Amniotic epithelial cell (primary cell): ENCODE measurements at regions not wholly inside any gene's neighbourhood (a gene's known extent, or its start where the extent isn't known, plus 50 kb on each side); places are given as distances from the start of the nearest gene placed in this dataset.
"Not testable (repeated sequence)": the region's sequence is repeated elsewhere in the genome, so short reads cannot be mapped to it uniquely, and the experiment has no call there.

ENCODE experiments used
- DNase-seq: peaks from one replicate; pipeline ENCODE4 v3.0.0-alpha.2; 2010; ENCODE audit warnings: low read depth

DNA sequence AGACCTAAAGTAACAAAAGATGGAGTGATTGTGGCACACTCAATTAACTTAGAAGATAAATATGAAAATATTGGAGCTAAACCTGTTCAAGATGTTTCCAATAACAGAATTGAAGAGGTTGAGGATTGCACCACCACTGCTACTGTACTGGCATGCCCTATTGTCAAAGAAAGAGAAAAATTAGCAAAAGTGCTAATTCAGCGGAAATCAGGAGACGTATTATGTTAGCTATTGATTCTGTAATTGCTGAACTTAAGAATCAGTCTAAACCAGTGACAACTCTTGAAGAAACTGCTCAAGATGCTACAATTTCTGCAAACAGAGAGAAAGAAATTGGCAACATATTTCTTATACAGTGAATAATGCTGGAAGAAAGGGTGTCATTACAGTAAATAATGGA, 754.4 kb downstream of the CDH18 start:
- no peak for DNase-seq

DNA sequence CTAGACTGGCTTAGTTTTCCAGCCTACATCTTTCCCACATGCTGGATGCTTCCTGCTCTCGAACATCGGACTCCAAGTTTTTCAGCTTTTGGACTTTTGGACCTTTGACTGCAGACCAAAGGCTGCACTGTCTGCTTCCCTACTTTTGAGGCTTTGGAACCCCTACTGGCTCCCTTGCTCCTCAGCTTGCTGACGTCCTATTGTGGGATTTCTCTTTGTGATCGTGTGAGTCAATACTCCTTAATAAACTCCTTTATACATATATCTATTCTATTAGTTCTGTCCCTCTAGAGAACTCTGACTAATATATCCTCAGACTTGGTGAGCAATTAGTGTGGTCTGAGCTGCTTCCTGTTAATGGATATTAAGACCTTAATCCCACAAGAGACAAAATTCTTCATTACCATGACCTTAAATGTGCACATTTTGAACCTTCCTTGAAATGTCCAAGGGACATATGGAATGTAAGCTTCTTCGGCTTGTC, 752.9 kb downstream of the CDH18 start:
- DNase-seq = no peak

GRCh38 chr5:19240170-19240569, 747.8 kb downstream of the CDH18 start:
- peak; percentile 38 for DNase-seq

- DNase-seq = peak; percentile 52
These were observed 746.3 kb downstream of the CDH18 start for GRCh38 chr5:19241690-19242089.

GRCh38 chr5:19246191-19246590, 741.8 kb downstream of the CDH18 start:
- DNase-seq = not testable (repeated sequence)

DNA sequence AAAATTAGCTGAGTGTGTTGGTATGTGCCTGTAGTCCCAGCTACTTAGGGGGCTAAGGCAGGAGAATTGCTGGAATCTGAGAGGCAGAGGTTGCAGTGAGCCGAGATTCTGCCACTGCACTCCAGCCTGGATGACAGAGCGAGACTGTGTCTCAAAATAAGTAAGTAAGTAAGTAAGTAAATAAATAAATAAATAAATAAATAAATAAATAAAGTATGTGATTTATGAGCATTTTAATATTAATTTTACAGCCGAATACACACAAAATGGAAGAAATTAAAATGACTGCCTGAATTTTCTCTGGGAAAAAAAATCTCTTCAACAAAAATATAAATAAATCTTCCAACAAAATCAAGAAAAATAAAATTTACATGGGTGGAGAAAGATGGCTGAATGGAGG, 740.7 kb downstream of the CDH18 start:
- no peak for DNase-seq

DNA sequence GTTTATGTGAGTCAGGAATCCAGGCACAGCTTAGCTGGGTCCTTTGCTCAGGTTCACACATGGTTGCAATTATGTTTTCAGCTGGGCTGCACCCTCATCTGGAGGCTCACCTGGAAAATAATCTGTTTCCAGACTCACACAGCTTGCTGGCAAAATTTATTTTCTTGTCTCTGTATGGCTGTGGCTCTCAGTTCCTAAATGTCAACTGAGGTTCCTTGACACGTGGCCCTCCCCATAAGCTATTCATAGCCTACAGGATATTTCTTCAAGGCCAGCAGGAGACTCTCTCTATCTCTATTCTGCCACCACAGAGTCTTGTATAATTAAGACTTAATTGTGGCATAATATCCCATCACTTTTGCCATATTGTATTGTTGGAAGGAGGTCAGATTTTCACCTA, 732.0 kb downstream of the CDH18 start:
- DNase-seq = no peak

GRCh38 chr5:19258686-19259085, 729.3 kb downstream of the CDH18 start:
- DNase-seq = no peak

DNA sequence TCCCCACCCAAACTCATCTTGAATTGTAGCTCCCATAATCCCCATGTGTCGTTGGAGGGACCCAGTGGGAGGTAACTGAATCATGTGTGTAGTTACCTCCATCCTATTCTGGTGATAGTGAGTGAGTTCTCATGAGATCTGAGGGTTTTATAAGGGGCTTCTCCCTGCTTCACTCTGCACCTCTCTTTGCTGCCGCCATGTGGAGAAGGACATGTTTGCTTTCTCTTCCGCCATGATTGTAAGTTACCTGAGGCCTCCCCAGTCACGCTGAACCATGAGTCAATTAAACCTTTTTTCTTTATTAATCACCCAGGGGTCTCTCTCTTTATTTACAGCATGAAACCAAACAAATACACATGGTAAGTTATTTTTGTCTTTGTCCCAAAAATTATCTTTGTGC, 726.1 kb downstream of the CDH18 start:
- no peak for DNase-seq

- DNase-seq = no peak
These were observed 723.2 kb downstream of the CDH18 start for GRCh38 chr5:19264821-19265220.

- DNase-seq = no peak
These were observed 721.2 kb downstream of the CDH18 start for GRCh38 chr5:19266791-19267190.

DNA sequence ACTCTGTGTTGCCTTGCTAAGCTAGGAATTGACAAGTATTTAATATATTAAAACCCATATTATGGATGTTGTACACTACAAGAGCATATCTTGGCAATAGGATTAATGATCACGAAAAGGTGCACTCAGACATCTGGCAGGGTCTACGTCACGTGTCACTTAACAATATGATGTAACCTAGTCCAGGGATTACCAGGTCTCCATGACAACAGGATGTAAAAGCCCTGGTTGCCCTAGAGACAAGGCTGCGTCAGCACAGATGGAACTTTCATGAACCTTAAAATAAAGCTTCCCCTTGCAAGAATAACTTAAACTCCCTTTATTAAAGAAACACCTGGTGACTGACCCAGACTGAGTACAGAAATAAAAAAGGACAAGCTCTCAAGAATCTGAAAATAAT, 717.8 kb downstream of the CDH18 start:
- DNase-seq = no peak

DNA sequence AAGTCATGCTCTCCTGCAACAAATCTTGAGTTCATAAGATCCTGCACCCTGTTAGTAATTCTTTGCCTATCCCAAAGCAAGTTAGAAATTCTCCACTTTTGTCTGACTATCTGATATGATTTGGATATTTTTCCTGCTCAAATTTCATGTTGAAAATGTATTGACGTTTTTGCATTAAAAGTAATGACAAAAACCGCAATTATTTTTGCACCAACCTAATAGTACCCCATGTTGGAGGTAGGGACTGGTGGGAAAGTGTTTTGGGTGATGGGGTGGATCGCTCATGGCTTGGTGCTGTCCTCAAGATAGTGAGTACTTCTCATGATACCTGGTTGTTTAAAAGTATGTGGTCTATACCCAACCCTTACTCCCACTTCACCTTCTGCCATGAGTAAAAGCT, 713.4 kb downstream of the CDH18 start:
- no peak for DNase-seq

DNA sequence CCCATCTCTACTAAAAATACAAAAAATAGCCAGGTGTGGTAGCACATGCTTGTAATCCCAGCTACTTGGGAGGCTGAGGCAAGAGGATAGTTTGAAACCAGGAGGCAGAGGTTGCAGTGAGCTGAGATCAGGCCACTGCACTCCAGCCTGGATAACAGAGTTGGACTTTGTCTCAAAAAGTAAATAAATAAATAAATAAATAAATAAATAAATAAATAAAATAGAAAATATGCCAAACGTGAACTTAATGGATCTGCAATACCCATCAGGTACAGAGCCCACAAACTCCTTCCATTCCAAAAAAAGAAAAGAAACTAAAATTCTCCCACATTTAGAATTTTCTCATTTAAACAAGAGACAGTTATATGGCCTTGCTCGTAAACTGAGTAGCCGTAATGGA, 702.7 kb downstream of the CDH18 start:
- DNase-seq = no peak

DNA sequence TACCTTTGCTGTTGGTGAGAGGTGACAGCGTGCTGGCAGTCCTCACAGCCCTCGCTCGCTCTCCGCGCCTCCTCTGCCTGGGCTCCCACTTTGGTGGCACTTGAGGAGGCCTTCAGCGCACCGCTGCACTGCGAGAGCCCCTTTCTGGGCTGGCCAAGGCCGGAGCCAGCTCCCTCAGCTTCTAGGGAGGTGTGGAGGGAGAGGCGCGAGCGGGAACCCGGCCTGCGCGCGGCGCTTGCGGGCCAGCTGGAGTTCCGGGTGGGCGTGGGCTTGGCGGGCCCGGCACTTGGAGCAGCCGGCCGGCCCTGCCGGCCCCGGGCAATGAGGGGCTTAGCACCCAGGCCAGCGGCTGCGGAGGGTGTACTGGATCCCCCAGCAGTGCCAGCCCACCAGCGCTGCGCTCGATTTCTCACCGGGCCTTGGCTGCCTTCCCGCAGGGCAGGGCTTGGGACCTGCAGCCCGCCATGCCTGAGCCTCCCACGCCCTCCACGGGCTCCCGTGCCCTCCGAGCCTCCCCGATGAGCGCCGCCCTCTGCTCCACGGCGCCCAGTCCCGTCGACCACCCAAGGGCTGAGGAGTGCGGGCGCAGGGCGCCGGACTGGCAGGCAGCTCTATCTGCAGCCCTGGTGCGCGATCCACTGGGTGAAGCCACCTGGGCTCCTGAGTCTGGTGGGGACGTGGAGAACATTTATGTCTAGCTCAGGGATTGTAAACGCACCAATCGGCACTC, 700.3 kb downstream of the CDH18 start:
- DNase-seq = not testable (repeated sequence)

DNA sequence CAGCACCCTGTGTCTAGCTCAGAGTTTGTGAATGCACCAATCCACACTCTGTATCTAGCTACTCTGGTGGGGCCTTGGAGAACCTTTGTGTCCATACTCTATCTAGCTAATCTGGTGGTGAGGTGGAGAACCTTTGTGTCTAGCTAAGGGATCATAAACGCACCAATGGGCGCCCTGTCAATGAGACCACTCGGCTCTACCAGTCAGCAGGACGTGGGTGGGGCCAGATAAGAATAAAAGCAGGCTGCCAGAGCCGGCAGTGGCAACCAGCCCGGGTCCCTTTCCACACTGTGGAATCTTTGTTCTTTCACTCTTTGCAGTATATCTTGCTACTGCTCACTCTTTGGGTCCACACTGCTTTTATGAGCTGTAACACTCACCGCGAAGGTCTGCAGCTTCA, 699.7 kb downstream of the CDH18 start:
- not testable (repeated sequence) for DNase-seq

GRCh38 chr5:19297934-19298333, 690.1 kb downstream of the CDH18 start:
- no peak for DNase-seq

- DNase-seq = no peak
These were observed 686.7 kb downstream of the CDH18 start for GRCh38 chr5:19301271-19301670.

DNA sequence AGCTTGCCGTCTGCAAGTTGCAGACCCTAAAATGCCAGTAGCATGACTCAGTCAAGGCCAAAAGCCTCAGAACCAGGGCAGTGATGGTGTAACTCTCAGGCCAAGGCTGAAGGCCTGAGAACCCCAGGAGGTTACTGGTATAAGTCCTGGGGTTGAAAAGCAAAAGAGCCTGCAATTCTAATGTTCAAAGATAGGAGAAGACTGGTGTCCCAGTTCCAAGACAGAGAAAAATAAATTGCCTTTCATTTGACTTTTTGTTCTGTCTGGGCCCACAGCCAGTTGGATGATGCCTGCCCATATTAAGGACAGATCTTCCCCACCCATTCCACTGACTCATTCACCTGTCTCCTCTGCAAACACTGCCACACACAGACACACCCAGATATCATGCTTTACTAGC, 673.2 kb downstream of the CDH18 start:
- DNase-seq = peak; percentile 82

DNA sequence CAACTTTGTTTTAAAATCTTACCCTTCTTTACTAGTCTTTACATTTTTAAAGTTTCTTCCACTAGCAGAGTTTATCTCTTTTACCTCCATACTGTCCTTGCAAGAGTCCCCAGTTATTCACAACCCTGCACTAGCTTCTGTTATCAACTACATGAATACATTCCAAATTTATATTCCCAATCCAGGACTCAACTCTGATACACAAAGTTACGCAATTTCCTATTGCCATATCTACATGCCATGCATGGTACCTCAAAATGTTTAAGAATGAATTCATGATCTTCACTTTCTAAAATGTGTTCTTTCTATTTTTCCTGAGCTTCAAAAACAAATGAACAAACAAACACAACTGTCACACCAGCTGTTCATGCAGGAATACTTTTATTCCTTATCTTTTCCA, 668.7 kb downstream of the CDH18 start:
- no peak for DNase-seq

GRCh38 chr5:19322716-19323485, 665.1 kb downstream of the CDH18 start:
- DNase-seq = peak; percentile 53

DNA sequence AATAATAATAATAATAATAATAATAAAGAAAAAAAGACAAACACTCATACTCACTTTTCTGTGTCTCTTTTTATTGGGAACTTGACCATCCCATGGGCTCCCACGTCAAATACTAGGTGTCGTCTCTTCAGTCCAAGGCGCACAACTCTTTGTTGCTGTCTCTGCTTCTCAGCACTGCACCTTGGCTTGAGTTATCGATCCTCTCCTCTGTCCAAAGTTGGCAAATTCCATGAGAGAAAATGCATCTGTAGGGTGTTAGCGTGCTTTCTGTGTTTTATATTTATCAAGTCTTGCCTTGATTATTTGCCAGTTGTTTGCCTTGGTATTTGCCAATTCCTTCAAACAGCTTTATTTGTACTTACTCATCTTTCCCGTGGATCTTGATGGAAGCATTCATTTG, 653.7 kb downstream of the CDH18 start:
- DNase-seq = no peak

- DNase-seq = no peak
These were observed 645.1 kb downstream of the CDH18 start for GRCh38 chr5:19342942-19343341.

DNA sequence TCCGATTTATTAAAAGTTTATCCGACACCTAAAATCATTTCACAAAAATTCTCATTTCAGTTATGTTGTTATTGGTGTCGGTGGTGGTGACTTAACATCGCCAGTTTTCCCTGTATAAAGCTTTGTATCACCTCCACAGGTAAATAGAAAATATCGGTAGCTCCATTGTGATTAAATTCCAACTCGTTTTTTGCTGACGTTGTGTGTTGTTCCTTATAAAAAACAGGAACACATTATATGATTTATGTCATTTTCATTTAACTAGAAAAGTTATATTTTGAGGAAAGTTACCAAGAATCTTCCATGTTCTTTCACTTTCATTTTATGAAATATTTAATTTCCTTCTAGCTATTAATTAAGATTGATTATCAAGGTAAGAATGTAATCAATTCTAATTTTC, 635.9 kb downstream of the CDH18 start:
- DNase-seq = no peak
